HG03280 (cell line): ENCODE measurements at regions not wholly inside any gene's neighbourhood (a gene's known extent, or its start where the extent isn't known, plus 50 kb on each side); places are given as distances from the start of the nearest gene placed in this dataset.

Source experiments
- ATAC-seq: cut with Tn5 transposase; IDR thresholded peaks from one replicate; pipeline ENCODE4 v1.9.1; 2021; ENCODE audit warnings: mild to moderate bottlenecking, moderate library complexity; ENCODE audit not compliant: unreplicated experiment

- no peak for ATAC-seq
Measured at GRCh38 chr4:53818104-53818503, 226.8 kb upstream of the LNX1 start.

- ATAC-seq: no peak
Measured at GRCh38 chr4:53816561-53816960, 225.3 kb upstream of the LNX1 start.

GRCh38 chr4:53815281-53815680, 224.0 kb upstream of the LNX1 start:
- no peak for ATAC-seq

- ATAC-seq: no peak
Measured at GRCh38 chr4:53813998-53814397, 222.7 kb upstream of the LNX1 start.

- no peak for ATAC-seq
Measured at GRCh38 chr4:53810643-53811042, 219.4 kb upstream of the LNX1 start.

- no peak for ATAC-seq
Measured at GRCh38 chr4:53809816-53810215, 218.5 kb upstream of the LNX1 start.

GRCh38 chr4:53805291-53805690, 214.0 kb upstream of the LNX1 start:
- no peak for ATAC-seq

GRCh38 chr4:53804719-53805118, 213.4 kb upstream of the LNX1 start:
- ATAC-seq: peak; percentile 69

- ATAC-seq: no peak
Measured at GRCh38 chr4:53802500-53802899, 211.2 kb upstream of the LNX1 start.

- no peak for ATAC-seq
Measured at GRCh38 chr4:53801373-53801772, 210.1 kb upstream of the LNX1 start.

- no peak for ATAC-seq
Measured at GRCh38 chr4:53800741-53801140, 209.5 kb upstream of the LNX1 start.

- no peak for ATAC-seq
Measured at GRCh38 chr4:53793096-53793495, 201.8 kb upstream of the LNX1 start.

GRCh38 chr4:53790286-53790685, 199.0 kb upstream of the LNX1 start:
- ATAC-seq: no peak

- no peak for ATAC-seq
Measured at GRCh38 chr4:53788621-53789020, 197.3 kb upstream of the LNX1 start.

GRCh38 chr4:53788011-53788410, 196.7 kb upstream of the LNX1 start:
- ATAC-seq: no peak

- ATAC-seq: no peak
Measured at GRCh38 chr4:53786632-53787031, 195.3 kb upstream of the LNX1 start.

GRCh38 chr4:53785996-53786395, 194.7 kb upstream of the LNX1 start:
- no peak for ATAC-seq

- ATAC-seq: no peak
Measured at GRCh38 chr4:53784112-53784511, 192.8 kb upstream of the LNX1 start.

GRCh38 chr4:53783208-53783859, 192.0 kb upstream of the LNX1 start:
- no peak for ATAC-seq

- ATAC-seq: no peak
Measured at GRCh38 chr4:53782458-53782845, 191.2 kb upstream of the LNX1 start.

- ATAC-seq: no peak
Measured at GRCh38 chr4:53781629-53782457, 190.6 kb upstream of the LNX1 start.

- no peak for ATAC-seq
Measured at GRCh38 chr4:53780736-53781400, 189.6 kb upstream of the LNX1 start.
